MM.1S (cell line): ENCODE measurements at regions not wholly inside any gene's neighbourhood (a gene's known extent, or its start where the extent isn't known, plus 50 kb on each side); places are given as distances from the start of the nearest gene placed in this dataset.

Experiments used
- DNase-seq: peaks from one replicate; pipeline ENCODE4 v3.0.0-alpha.2; 2015
- H2AFZ ChIP-seq: fragments of 300-600 bp; sonication (generic); 2 replicates; pipeline ENCODE4 v1.6.0; 2016; ENCODE audit warnings: antibody characterized with exemption, low read length
- H3F3A ChIP-seq: fragments of 300-600 bp; sonication (generic); 2 replicates; pipeline ENCODE4 v1.6.1; 2016; ENCODE audit warnings: mild to moderate bottlenecking, antibody characterized with exemption, low read length, moderate library complexity, mixed read lengths; ENCODE audit not compliant: insufficient read depth
- H3K27ac ChIP-seq: fragments of 300-600 bp; sonication (generic); 2 replicates; pipeline ENCODE4 v1.5.1; 2016; ENCODE audit warnings: mild to moderate bottlenecking, low read length
- H3K27me3 ChIP-seq: fragments of 300-600 bp; sonication (generic); replicated peaks from 2 replicates; pipeline ENCODE4 v1.6.0; 2016; ENCODE audit warnings: low read length; ENCODE audit not compliant: insufficient read depth
- H3K36me3 ChIP-seq: fragments of 300-600 bp; sonication (generic); replicated peaks from 2 replicates; pipeline ENCODE4 v1.6.1; 2016; ENCODE audit warnings: mild to moderate bottlenecking, low read length, mixed read lengths; ENCODE audit not compliant: insufficient read depth
- H3K4me1 ChIP-seq: fragments of 300-600 bp; sonication (generic); 2 replicates; pipeline ENCODE4 v1.6.1; 2016; ENCODE audit warnings: low read length, mixed read lengths
- H3K4me2 ChIP-seq: fragments of 300-600 bp; sonication (generic); 2 replicates; pipeline ENCODE4 v1.6.0; 2016; ENCODE audit warnings: low read depth, low read length
- H3K4me3 ChIP-seq: fragments of 300-600 bp; sonication (generic); 2 replicates; pipeline ENCODE4 v1.5.1; 2016; ENCODE audit warnings: low read length, mixed read lengths
- H3K79me2 ChIP-seq: fragments of 300-600 bp; sonication (generic); 2 replicates; pipeline ENCODE4 v1.6.1; 2016; ENCODE audit warnings: mixed run types, low read length, mixed read lengths
- H3K9ac ChIP-seq: fragments of 300-600 bp; sonication (generic); 2 replicates; pipeline ENCODE4 v1.6.1; 2016; ENCODE audit warnings: low read length, mixed read lengths
- H3K9me2 ChIP-seq: fragments of 300-600 bp; sonication (generic); replicated peaks from 2 replicates; pipeline ENCODE4 v1.6.1; 2016; ENCODE audit warnings: mild to moderate bottlenecking, low read length, mixed read lengths; ENCODE audit not compliant: insufficient read depth
- H3K9me3 ChIP-seq: fragments of 300-600 bp; sonication (generic); replicated peaks from 2 replicates; pipeline ENCODE4 v1.6.1; 2016; ENCODE audit warnings: mild to moderate bottlenecking, low read length, mixed read lengths; ENCODE audit not compliant: insufficient read depth
- H4K20me1 ChIP-seq: fragments of 300-600 bp; sonication (generic); 2 replicates; pipeline ENCODE4 v1.6.1; 2016; ENCODE audit warnings: mild to moderate bottlenecking, low read length, moderate library complexity, mixed read lengths; ENCODE audit not compliant: insufficient read depth
- EZH2 ChIP-seq: fragments of 300-600 bp; sonication (generic); optimal IDR thresholded peaks from 2 replicates; pipeline ENCODE3; 2017; ENCODE audit warnings: low read depth, mild to moderate bottlenecking, antibody characterized with exemption, low read length, mixed read lengths
- EZH2phosphoT487 ChIP-seq: fragments of 300-600 bp; sonication (generic); IDR thresholded peaks from 2 replicates; pipeline ENCODE4 v1.6.1; 2018; ENCODE audit warnings: antibody characterized with exemption, low read length
- TF ChIP-seq, protein P1 (sequence below): fragments of 300-600 bp; sonication (generic); IDR thresholded peaks from 2 replicates; pipeline ENCODE4 v1.5.1; 2016; ENCODE audit warnings: antibody characterized with exemption, low read length, mixed read lengths

- peak overlapping the region; percentile 38; the same call in 1 of the 2 replicates for H3K27ac ChIP-seq
- H3K79me2 ChIP-seq = no peaks in the 10 kb centered on the region
- TF ChIP-seq EZH2phosphoT487 (no peak), EZH2 (no peak)
- TF ChIP-seq, protein P1, sequence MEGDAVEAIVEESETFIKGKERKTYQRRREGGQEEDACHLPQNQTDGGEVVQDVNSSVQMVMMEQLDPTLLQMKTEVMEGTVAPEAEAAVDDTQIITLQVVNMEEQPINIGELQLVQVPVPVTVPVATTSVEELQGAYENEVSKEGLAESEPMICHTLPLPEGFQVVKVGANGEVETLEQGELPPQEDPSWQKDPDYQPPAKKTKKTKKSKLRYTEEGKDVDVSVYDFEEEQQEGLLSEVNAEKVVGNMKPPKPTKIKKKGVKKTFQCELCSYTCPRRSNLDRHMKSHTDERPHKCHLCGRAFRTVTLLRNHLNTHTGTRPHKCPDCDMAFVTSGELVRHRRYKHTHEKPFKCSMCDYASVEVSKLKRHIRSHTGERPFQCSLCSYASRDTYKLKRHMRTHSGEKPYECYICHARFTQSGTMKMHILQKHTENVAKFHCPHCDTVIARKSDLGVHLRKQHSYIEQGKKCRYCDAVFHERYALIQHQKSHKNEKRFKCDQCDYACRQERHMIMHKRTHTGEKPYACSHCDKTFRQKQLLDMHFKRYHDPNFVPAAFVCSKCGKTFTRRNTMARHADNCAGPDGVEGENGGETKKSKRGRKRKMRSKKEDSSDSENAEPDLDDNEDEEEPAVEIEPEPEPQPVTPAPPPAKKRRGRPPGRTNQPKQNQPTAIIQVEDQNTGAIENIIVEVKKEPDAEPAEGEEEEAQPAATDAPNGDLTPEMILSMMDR = no peak
- H4K20me1 ChIP-seq = no peaks in the 10 kb centered on the region
- H2AFZ ChIP-seq = peak overlapping the region; percentile 67
- no peaks in the 10 kb centered on the region for H3K9me2 ChIP-seq
- H3K9ac ChIP-seq = no peak overlapping the region
- peak overlapping the region; percentile 45; the same call in 1 of the 2 replicates for H3K4me2 ChIP-seq
- H3F3A ChIP-seq = peaks cover 11% of the 10 kb centered on the region; the same call in 1 of the 2 replicates
- DNase-seq = no peak
- no peaks in the 10 kb centered on the region for H3K27me3 ChIP-seq
- H3K4me1 ChIP-seq = peaks cover 33% of the 10 kb centered on the region
- H3K9me3 ChIP-seq = no peaks in the 10 kb centered on the region
- H3K4me3 ChIP-seq = no peak overlapping the region
- H3K36me3 ChIP-seq = no peaks in the 10 kb centered on the region
Observed at GRCh38 chr7:52843436-52843835, 192.0 kb upstream of the POM121L12 start.

- no peaks in the 10 kb centered on the region for H3K9me2 ChIP-seq
- no peak overlapping the region for H3K4me3 ChIP-seq
- peaks cover 33% of the 10 kb centered on the region for H3K4me1 ChIP-seq
- no peak overlapping the region for H3K9ac ChIP-seq
- peak overlapping the region; percentile 35 for H2AFZ ChIP-seq
- DNase-seq = no peak
- H3K27ac ChIP-seq = peak overlapping the region; percentile 38; the same call in 1 of the 2 replicates
- H3K36me3 ChIP-seq = no peaks in the 10 kb centered on the region
- TF ChIP-seq EZH2 = no peak
- TF ChIP-seq EZH2phosphoT487 = no peak
- TF ChIP-seq, protein P1 = no peak
- peak overlapping the region; percentile 45; the same call in 1 of the 2 replicates for H3K4me2 ChIP-seq
- H4K20me1 ChIP-seq = no peaks in the 10 kb centered on the region
- H3K9me3 ChIP-seq = no peaks in the 10 kb centered on the region
- peaks cover 11% of the 10 kb centered on the region; the same call in 1 of the 2 replicates for H3F3A ChIP-seq
- H3K27me3 ChIP-seq = no peaks in the 10 kb centered on the region
- no peaks in the 10 kb centered on the region for H3K79me2 ChIP-seq
Observed at GRCh38 chr7:52842202-52842900, 193.1 kb upstream of the POM121L12 start.

- Histone ChIP-seq H3K4me1 (peaks cover 33% of the 10 kb centered on the region), H3K27ac (peak overlapping the region; percentile 9; the same call in 1 of the 2 replicates), H2AFZ (peak overlapping the region; percentile 47), H3K27me3 (no peaks in the 10 kb centered on the region), H3K36me3 (no peaks in the 10 kb centered on the region), H3F3A (peaks cover 11% of the 10 kb centered on the region; the same call in 1 of the 2 replicates), H3K79me2 (no peaks in the 10 kb centered on the region), H3K9me2 (no peaks in the 10 kb centered on the region), H3K4me3 (no peak overlapping the region), H3K4me2 (peak overlapping the region; percentile 44), H3K9me3 (no peaks in the 10 kb centered on the region), H4K20me1 (no peaks in the 10 kb centered on the region), H3K9ac (no peak overlapping the region)
- DNase-seq = no peak
- TF ChIP-seq EZH2 (no peak), EZH2phosphoT487 (no peak)
- TF ChIP-seq, protein P1 = no peak
Observed at GRCh38 chr7:52838981-52839411, 196.4 kb upstream of the POM121L12 start.
